Esophagus squamous epithelium (tissue), 4 donors: ENCODE measurements at regions not wholly inside any gene's neighbourhood (a gene's known extent, or its start where the extent isn't known, plus 50 kb on each side); places are given as distances from the start of the nearest gene placed in this dataset.

Source experiments
- POLR2A ChIP-seq, 4 donors: fragments of 450-650 bp; IDR thresholded peaks; one replicate each; pipeline ENCODE4 v1.6.1; 2017; ENCODE audit warnings: antibody characterized with exemption in 4 of 4, mild to moderate bottlenecking in 4 of 4, moderate library complexity in 3 of 4
- TF ChIP-seq, protein P1 (sequence below), 6 experiments: fragments of 450-650 bp in 4 of 6; fragments of 200-600 bp in 2 of 6; sonication (generic) in 2 of 6; IDR thresholded peaks; one replicate each; pipeline ENCODE4 v1.5.1; 2016 to 2019; ENCODE audit warnings: antibody characterized with exemption in 6 of 6, mild to moderate bottlenecking in 4 of 6, moderate library complexity in 4 of 6

DNA sequence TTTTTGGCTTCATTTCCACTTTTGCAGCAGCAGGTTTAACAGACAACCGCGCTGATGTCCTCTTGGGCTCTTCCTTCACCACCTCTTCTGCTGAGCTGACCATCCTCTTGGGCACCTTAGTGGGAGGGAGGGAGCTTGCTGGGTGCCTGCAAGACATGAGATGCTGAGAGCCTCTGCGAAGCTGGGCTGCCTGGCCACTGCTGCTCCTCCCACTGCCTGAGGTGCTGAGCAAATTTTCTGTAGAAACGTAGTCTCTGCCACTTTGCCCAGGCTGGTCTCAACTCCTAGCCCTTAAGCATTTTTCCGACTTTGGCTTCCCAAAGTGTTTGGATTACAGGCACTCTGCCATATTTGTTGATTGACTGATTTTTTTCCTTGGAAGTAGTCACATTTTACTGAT, 422.2 kb upstream of the MC4R start:
- TF ChIP-seq, protein P1, sequence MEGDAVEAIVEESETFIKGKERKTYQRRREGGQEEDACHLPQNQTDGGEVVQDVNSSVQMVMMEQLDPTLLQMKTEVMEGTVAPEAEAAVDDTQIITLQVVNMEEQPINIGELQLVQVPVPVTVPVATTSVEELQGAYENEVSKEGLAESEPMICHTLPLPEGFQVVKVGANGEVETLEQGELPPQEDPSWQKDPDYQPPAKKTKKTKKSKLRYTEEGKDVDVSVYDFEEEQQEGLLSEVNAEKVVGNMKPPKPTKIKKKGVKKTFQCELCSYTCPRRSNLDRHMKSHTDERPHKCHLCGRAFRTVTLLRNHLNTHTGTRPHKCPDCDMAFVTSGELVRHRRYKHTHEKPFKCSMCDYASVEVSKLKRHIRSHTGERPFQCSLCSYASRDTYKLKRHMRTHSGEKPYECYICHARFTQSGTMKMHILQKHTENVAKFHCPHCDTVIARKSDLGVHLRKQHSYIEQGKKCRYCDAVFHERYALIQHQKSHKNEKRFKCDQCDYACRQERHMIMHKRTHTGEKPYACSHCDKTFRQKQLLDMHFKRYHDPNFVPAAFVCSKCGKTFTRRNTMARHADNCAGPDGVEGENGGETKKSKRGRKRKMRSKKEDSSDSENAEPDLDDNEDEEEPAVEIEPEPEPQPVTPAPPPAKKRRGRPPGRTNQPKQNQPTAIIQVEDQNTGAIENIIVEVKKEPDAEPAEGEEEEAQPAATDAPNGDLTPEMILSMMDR (IDR thresholded peaks at IDR 0.05), result no peak
- no peak for TF ChIP-seq POLR2A (IDR thresholded peaks at IDR 0.05)
